ENCODE measurements at regions not wholly inside any gene's neighbourhood (a gene's known extent, or its start where the extent isn't known, plus 50 kb on each side); places are given as distances from the start of the nearest gene placed in this dataset.

GRCh38 chr11:103628121-103628520 lies 408.3 kb upstream of the DDI1 start:
- TF ChIP-seq CTCF (IDR thresholded peaks at IDR 0.05): no peak
- TF ChIP-seq POLR2AphosphoS5 (IDR thresholded peaks at IDR 0.05): no peak
